ENCODE measurements at regions not wholly inside any gene's neighbourhood (a gene's known extent, or its start where the extent isn't known, plus 50 kb on each side); places are given as distances from the start of the nearest gene placed in this dataset.
"Not testable (repeated sequence)": the region's sequence is repeated elsewhere in the genome, so short reads cannot be mapped to it uniquely, and the experiment has no call there.

GRCh38 chr9:26664087-26664773, 228.4 kb downstream of the CAAP1 start:
- ATAC-seq: not testable (repeated sequence)

- ATAC-seq: no peak
Observed at GRCh38 chr9:26662476-26662875, 230.1 kb downstream of the CAAP1 start.

- no peak for ATAC-seq
Observed at GRCh38 chr9:26658476-26658875, 234.1 kb downstream of the CAAP1 start.

GRCh38 chr9:26657958-26658357, 234.6 kb downstream of the CAAP1 start:
- ATAC-seq: no peak

GRCh38 chr9:26656003-26656870, 236.4 kb downstream of the CAAP1 start:
- no peak for ATAC-seq

- ATAC-seq: no peak
Observed at GRCh38 chr9:26655166-26655565, 237.4 kb downstream of the CAAP1 start.

GRCh38 chr9:26650325-26650724, 242.3 kb downstream of the CAAP1 start:
- no peak for ATAC-seq

GRCh38 chr9:26643826-26644225, 248.8 kb downstream of the CAAP1 start:
- no peak for ATAC-seq

GRCh38 chr9:26639761-26640160, 252.8 kb downstream of the CAAP1 start:
- ATAC-seq: no peak

GRCh38 chr9:26637101-26637500, 255.5 kb downstream of the CAAP1 start:
- no peak for ATAC-seq

GRCh38 chr9:26613851-26614350, 278.7 kb downstream of the CAAP1 start:
- ATAC-seq: not testable (repeated sequence)

GRCh38 chr9:26612211-26612610, 280.4 kb downstream of the CAAP1 start:
- ATAC-seq: no peak

GRCh38 chr9:26606756-26607155, 285.8 kb downstream of the CAAP1 start:
- no peak for ATAC-seq

- ATAC-seq: no peak
Observed at GRCh38 chr9:26605367-26605766, 287.2 kb downstream of the CAAP1 start.

- no peak for ATAC-seq
Observed at GRCh38 chr9:26604076-26604662, 288.4 kb downstream of the CAAP1 start.

- no peak for ATAC-seq
Observed at GRCh38 chr9:26603617-26604016, 289.0 kb downstream of the CAAP1 start.

GRCh38 chr9:26597542-26598149, 295.0 kb downstream of the CAAP1 start:
- ATAC-seq: no peak

- ATAC-seq: no peak
Observed at GRCh38 chr9:26579056-26579455, 313.5 kb downstream of the CAAP1 start.

- ATAC-seq: no peak
Observed at GRCh38 chr9:26574898-26575440, 317.6 kb downstream of the CAAP1 start.

- ATAC-seq: no peak
Observed at GRCh38 chr9:26574256-26574655, 318.3 kb downstream of the CAAP1 start.

- no peak for ATAC-seq
Observed at GRCh38 chr9:26567976-26568375, 324.6 kb downstream of the CAAP1 start.

- ATAC-seq: no peak
Observed at GRCh38 chr9:26566141-26566540, 326.5 kb downstream of the CAAP1 start.

- ATAC-seq: no peak
Observed at GRCh38 chr9:26565118-26565517, 327.5 kb downstream of the CAAP1 start.

Data from esophagus mucosa (tissue), 1 donor.